Activated naive CD4-positive, alpha-beta T cell treated with anti-CD3 and anti-CD28 coated beads for 36 hours (primary cell): ENCODE measurements at regions not wholly inside any gene's neighbourhood (a gene's known extent, or its start where the extent isn't known, plus 50 kb on each side); places are given as distances from the start of the nearest gene placed in this dataset.

Experiments
- CTCF ChIA-PET: fragments of 350-600 bp; sonication (Branson Sonifier 250); formaldehyde crosslinking; loops from one replicate; lab custom pipeline; 2021; ENCODE audit warnings: antibody characterized with exemption; lab: Charles Lee
- DNase-seq: peaks from one replicate; pipeline ENCODE4 v3.0.0-alpha.2; 2020
- H3K27ac Mint-ChIP-seq: one replicate; pipeline ENCODE4 v1.8.0; 2021; ENCODE audit warnings: mild to moderate bottlenecking, mixed read lengths
- H3K27me3 Mint-ChIP-seq: one replicate; pipeline ENCODE4 v1.8.0; 2021; ENCODE audit warnings: low read depth, mixed read lengths
- H3K36me3 Mint-ChIP-seq: one replicate; pipeline ENCODE4 v1.8.0; 2021; ENCODE audit warnings: low read depth, mixed read lengths
- H3K4me1 Mint-ChIP-seq: one replicate; pipeline ENCODE4 v1.8.0; 2021; ENCODE audit warnings: low read depth, mixed read lengths
- H3K4me3 Mint-ChIP-seq: one replicate; pipeline ENCODE4 v1.8.0; 2021; ENCODE audit warnings: mild to moderate bottlenecking, moderate library complexity, mixed read lengths
- H3K9me3 Mint-ChIP-seq: one replicate; pipeline ENCODE4 v1.8.0; 2021; ENCODE audit warnings: mixed read lengths
- intact Hi-C: fragments of 100-400 bp; cut with micrococcal nuclease; formaldehyde crosslinking; loops from one replicate; pipeline ENCODE4 v1.15.1; 2023

DNA sequence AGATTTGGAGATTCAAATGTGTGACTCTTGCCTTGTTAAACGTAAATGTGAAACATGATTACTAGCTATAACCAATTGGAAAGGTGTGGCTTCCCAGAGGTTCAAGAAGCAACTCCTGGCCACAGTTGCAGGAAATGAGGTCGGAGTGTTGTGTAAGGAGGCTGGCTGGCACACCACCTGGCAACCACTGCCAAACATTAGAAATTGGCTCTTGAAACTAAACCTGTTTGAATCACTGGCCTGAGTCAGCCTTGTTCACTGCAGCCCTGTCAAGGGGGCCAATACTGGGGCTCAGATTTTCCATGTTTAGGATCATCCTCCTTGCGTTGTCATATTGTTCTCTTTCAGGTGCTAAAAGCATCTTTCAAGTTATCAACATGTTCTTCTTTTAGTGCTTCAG is 206.3 kb downstream of the ARL6IP6 start:
- H3K36me3 Mint-ChIP-seq = no peaks in the 10 kb centered on the region
- no peak overlapping the region for H3K27ac Mint-ChIP-seq
- CTCF ChIA-PET = no interaction called here
- intact Hi-C loops = loop anchor here (5.0 kb wide), 1 partner anchor 182 kb away; no protein-coding TSS in a partner anchor
- H3K27me3 Mint-ChIP-seq = peaks cover 9% of the 10 kb centered on the region
- no peak for DNase-seq
- H3K4me3 Mint-ChIP-seq = no peak overlapping the region
- no peaks in the 10 kb centered on the region for H3K4me1 Mint-ChIP-seq
- H3K9me3 Mint-ChIP-seq = no peaks in the 10 kb centered on the region

DNA sequence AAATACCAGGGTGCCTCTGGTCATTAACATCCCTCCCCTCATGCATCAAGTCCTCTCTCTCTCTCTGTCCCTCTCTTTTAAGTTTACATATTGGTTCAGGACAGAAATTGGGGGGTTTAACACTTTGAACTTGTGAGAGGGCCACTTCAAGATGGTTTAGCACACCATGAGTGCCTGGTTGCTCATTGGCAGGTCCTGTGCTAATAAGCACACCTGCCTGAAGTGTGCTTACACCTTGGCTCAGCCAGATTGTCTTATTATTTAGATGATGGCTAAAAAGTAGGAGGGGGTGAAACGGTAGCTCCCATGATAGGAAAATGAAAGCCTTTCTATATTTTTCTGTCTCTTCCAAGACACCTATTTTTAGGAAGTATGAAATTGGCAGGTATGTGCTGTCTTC is 205.8 kb downstream of the ARL6IP6 start:
- intact Hi-C loops = no loop called here
- Mint-ChIP-seq H3K27ac (no peak overlapping the region), H3K27me3 (peaks cover 9% of the 10 kb centered on the region), H3K4me3 (no peak overlapping the region), H3K36me3 (no peaks in the 10 kb centered on the region), H3K9me3 (no peaks in the 10 kb centered on the region), H3K4me1 (no peaks in the 10 kb centered on the region)
- DNase-seq = no peak
- CTCF ChIA-PET = no interaction called here

DNA sequence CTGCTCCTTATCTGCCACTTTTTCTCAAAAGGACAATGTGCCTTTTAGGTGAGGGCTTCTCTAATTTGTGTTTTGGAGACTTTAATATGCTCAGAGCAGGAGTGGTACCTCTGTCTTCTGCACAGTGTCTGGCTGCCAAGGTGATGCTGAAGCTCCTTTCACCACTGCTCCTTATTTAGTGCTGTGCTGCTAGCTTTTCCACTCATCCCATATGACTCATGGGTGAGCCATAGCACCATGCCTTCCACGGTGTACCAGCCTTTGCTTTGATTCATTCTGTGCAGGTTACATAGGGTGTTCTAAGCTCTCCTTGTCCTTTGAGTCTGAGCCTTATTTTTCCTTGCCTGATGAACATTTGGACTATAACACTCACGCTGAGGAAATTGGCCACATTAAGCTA is 202.4 kb downstream of the ARL6IP6 start:
- Mint-ChIP-seq H3K4me1 (no peaks in the 10 kb centered on the region), H3K27ac (no peak overlapping the region), H3K27me3 (peaks cover 5% of the 10 kb centered on the region), H3K9me3 (no peaks in the 10 kb centered on the region), H3K4me3 (no peak overlapping the region), H3K36me3 (no peaks in the 10 kb centered on the region)
- DNase-seq = no peak
- intact Hi-C loops = no loop called here
- CTCF ChIA-PET = no interaction called here

DNA sequence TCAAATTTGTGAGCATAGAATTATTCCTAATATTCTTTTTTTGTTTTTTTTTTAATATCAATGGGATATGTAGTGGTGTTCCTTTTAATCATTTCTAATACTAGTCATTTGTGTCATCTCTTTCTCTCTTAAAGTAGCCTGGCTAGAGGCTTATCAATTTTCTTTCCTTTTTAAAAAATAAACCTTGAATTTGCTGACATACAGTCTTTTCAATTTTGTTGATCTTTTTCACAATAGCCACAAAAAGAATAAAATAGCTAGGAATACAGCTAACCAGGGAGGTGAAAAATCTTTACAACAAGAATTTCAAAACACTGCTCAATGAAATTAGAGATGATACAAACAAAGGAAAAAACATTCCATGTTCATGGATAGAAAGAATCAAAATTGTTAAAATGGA is 192.6 kb downstream of the ARL6IP6 start:
- H3K27ac Mint-ChIP-seq = no peak overlapping the region
- H3K36me3 Mint-ChIP-seq = no peaks in the 10 kb centered on the region
- H3K4me1 Mint-ChIP-seq = no peaks in the 10 kb centered on the region
- H3K4me3 Mint-ChIP-seq = no peak overlapping the region
- intact Hi-C loops = no loop called here
- no peak for DNase-seq
- no peaks in the 10 kb centered on the region for H3K9me3 Mint-ChIP-seq
- CTCF ChIA-PET = no interaction called here
- H3K27me3 Mint-ChIP-seq = no peaks in the 10 kb centered on the region

DNA sequence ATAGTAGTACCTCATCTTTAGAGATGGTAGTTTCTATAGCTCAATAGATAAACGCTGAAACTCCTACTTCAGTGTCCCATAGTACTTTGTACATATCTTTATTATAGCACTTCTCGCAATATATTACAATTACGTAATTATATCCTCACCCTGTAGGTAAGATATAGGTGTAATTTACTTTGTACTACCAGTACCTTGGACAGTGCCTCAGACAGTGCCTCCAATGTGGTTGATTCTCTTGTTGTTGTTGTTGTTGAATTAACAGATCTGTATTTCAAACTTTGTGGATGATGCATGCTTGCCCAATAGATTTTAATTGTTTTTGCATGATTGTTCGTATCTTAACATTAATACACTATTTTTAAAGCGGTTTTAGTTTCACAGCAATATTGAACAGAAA is 188.6 kb downstream of the ARL6IP6 start:
- H3K9me3 Mint-ChIP-seq = no peaks in the 10 kb centered on the region
- H3K36me3 Mint-ChIP-seq = no peaks in the 10 kb centered on the region
- CTCF ChIA-PET = no interaction called here
- no peak overlapping the region for H3K4me3 Mint-ChIP-seq
- H3K27ac Mint-ChIP-seq = no peak overlapping the region
- no peaks in the 10 kb centered on the region for H3K4me1 Mint-ChIP-seq
- intact Hi-C loops = no loop called here
- H3K27me3 Mint-ChIP-seq = no peaks in the 10 kb centered on the region
- DNase-seq = no peak

DNA sequence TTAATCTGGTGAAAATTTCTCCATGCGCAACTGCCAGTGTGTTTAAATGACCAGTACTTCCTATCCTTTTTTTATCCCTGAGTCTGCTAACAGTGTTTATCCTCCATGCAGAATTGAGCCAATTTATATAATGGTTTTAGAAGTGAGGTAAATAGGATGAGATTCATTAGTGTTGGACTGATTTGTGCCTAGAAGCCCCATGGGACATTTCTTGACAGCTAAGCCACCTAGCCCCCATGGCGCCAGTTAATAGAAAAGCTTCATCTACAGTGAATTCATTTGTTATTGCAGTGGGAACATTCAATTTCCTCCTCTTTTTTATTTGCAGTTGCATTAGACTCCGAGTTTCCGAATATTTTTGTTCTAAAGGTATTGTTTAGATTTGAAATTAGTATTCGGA is 175.6 kb downstream of the ARL6IP6 start:
- intact Hi-C loops = no loop called here
- Mint-ChIP-seq H3K27me3 (peaks cover 5% of the 10 kb centered on the region), H3K27ac (no peak overlapping the region), H3K36me3 (no peaks in the 10 kb centered on the region), H3K4me3 (no peak overlapping the region), H3K9me3 (no peaks in the 10 kb centered on the region), H3K4me1 (no peaks in the 10 kb centered on the region)
- DNase-seq = no peak
- CTCF ChIA-PET = interaction anchor here (1.9 kb wide), 1 partner anchor 32 kb away, joined by 4 read pairs; no protein-coding TSS in a partner anchor

DNA sequence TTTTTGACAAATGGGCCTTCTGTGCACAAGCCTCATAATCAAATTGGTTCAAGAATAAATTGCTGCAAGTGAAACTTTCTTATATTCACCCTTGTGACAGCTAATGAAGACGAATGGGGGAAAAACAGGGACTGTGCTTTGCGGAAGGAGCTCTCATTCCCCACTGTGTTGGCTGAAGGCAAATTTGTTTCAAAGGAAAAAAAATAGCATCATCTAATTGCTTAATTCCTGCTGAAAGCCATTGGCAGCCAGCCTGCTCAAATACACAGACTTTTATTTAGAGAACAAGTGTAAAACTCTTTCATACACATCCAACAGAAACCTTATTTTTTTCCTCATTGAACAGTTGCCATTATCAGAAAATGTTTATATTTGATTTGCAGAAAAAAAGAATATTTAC is 172.3 kb downstream of the ARL6IP6 start:
- peaks cover 5% of the 10 kb centered on the region for H3K27me3 Mint-ChIP-seq
- intact Hi-C loops = no loop called here
- DNase-seq = no peak
- CTCF ChIA-PET = no interaction called here
- H3K36me3 Mint-ChIP-seq = no peaks in the 10 kb centered on the region
- no peak overlapping the region for H3K27ac Mint-ChIP-seq
- H3K9me3 Mint-ChIP-seq = no peaks in the 10 kb centered on the region
- H3K4me1 Mint-ChIP-seq = no peaks in the 10 kb centered on the region
- H3K4me3 Mint-ChIP-seq = no peak overlapping the region

DNA sequence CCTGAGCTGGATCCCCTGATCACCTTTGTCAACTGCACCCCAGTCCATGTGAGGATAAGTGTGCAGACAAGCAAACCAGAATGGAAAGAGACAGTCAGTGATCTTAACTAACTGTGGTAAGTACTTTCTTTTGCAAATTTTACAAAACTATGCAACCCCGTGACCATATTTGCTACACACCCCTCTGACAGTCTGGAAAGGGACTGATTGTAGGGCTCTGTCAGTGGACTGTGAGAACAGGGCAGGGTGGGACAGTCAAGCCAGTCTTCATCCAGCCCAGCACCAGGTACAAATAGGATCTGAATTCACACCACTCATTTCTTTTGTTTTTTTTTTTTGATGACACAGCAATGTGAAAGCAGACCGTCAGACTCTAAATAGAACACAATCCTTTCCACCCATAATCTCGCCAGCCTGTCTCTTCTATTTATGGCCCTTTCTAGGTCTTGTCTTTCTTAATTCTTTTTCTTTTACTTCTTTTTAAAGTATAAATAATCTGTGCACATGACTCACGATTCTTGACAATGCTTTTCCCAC is 165.6 kb downstream of the ARL6IP6 start:
- intact Hi-C loops = no loop called here
- no peak overlapping the region for H3K4me3 Mint-ChIP-seq
- H3K27ac Mint-ChIP-seq = no peak overlapping the region
- CTCF ChIA-PET = no interaction called here
- DNase-seq = no peak
- no peaks in the 10 kb centered on the region for H3K4me1 Mint-ChIP-seq
- H3K27me3 Mint-ChIP-seq = peaks cover 2% of the 10 kb centered on the region
- no peaks in the 10 kb centered on the region for H3K9me3 Mint-ChIP-seq
- no peaks in the 10 kb centered on the region for H3K36me3 Mint-ChIP-seq

DNA sequence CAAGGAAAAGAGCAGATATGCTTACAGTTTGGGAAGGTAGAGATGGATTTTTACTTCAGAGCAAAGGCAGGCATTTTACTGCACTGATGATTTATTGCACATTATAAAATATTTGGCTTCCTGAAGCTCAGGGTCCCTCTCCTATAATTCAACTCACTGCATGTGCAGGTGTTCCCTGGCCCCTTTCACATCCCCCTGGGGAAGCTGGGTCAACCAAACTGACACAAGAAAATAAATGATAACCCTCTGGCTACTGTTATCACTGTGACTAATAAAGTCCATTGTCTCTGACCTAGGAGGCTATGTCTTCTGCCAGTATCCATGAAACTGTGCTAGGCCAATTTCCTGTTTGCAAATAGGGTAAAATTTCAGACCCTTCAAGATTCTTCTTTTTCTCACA is 163.1 kb downstream of the ARL6IP6 start:
- Mint-ChIP-seq H3K36me3 (no peaks in the 10 kb centered on the region), H3K4me3 (no peak overlapping the region), H3K4me1 (no peaks in the 10 kb centered on the region), H3K9me3 (no peaks in the 10 kb centered on the region), H3K27ac (no peak overlapping the region), H3K27me3 (peaks cover 2% of the 10 kb centered on the region)
- CTCF ChIA-PET = no interaction called here
- DNase-seq = no peak
- intact Hi-C loops = no loop called here

DNA sequence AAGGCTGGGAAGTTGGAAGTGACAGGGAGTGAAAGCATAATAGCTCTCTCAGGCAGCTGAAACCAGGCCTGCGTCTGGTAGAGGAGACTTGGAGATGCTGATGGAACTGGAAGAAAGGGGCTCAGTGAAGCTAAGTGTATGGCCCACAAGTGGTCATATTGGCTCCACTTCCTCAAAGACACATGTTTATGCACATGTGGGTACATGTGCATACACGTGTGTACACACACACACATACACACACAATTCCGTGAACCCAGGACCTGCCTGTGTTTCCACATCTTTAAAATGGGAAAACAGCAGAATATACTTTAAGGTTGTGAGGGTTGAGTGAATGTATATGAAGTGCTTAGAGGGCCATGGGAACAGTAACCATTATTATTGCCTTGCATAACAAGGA is 160.9 kb downstream of the ARL6IP6 start:
- no peak for DNase-seq
- H3K4me3 Mint-ChIP-seq = no peak overlapping the region
- CTCF ChIA-PET = no interaction called here
- no peaks in the 10 kb centered on the region for H3K4me1 Mint-ChIP-seq
- intact Hi-C loops = no loop called here
- no peaks in the 10 kb centered on the region for H3K9me3 Mint-ChIP-seq
- H3K36me3 Mint-ChIP-seq = no peaks in the 10 kb centered on the region
- H3K27me3 Mint-ChIP-seq = peaks cover 2% of the 10 kb centered on the region
- H3K27ac Mint-ChIP-seq = no peak overlapping the region

DNA sequence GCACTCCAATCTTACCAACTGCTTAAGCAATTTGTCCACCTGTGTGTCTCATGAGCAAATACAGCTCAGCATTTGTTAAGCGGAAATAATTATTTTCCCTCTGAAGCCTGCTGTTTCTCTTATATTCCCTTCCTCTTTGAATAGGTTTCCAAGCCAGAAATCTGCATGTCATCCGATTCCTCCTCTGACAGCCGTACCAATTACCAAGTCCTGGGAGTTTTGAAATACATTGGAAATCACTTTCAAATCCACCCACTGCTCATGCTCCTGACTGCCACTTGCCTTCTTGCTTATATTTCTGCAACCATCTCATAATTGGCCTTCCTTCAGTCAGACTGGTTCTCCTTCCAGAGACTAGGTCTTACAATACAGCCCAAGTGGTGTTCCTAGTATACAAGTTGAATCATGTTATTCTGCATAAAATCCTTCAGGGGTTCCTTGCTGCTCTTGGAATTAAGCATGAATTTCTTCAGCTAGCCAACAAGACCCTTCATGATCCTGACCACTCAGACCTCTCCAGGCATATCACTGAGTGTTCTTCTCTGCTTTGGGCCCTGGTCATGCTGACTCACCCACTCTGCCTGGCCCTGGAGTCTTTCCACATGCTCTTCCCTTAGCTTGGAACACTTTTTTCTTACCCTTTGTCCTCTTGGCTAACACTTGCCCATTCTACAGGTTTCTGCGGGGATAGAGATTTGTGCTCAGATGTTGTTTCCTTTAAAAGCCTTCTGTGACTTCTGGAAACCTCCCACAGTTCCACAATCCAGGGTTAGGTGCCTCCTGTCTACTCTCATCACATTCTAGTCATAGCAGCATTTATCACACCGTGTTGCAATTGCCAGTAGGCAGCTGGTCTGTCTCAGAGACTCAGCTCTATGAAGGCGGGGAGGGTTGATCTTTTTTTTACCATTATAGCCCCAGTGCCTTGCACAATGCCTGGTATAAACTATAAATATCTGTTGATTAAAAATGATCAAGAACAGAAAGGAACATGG is 157.6 kb downstream of the ARL6IP6 start:
- Mint-ChIP-seq H3K9me3 (no peaks in the 10 kb centered on the region), H3K4me3 (no peak overlapping the region), H3K4me1 (no peaks in the 10 kb centered on the region), H3K27me3 (peaks cover 2% of the 10 kb centered on the region), H3K36me3 (no peaks in the 10 kb centered on the region), H3K27ac (no peak overlapping the region)
- CTCF ChIA-PET = interaction anchor here (0.6 kb wide), 1 partner anchor 57 kb away, joined by 3 read pairs; no protein-coding TSS in a partner anchor
- intact Hi-C loops = no loop called here
- DNase-seq = no peak

DNA sequence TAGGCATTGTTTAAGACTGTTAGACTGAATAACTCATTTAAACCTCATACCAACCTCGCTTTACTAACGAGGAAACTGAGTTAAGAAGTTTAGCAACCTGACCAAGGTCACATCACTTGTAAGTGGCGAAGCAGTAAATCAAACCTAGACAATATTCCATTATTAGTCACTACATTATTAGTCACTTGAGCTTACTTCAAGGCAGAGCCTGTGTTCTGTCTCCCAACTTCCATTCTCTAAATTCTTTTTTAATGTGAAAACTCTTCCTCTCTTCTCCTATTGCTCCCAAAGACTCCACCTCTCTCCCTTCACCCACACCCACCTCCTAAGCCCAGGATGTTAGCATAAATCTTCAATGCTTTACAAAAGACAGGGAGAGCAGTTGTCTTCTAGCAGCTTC is 156.5 kb downstream of the ARL6IP6 start:
- DNase-seq = no peak
- intact Hi-C loops = no loop called here
- H3K4me1 Mint-ChIP-seq = no peaks in the 10 kb centered on the region
- H3K9me3 Mint-ChIP-seq = no peaks in the 10 kb centered on the region
- CTCF ChIA-PET = no interaction called here
- H3K4me3 Mint-ChIP-seq = no peak overlapping the region
- no peak overlapping the region for H3K27ac Mint-ChIP-seq
- H3K36me3 Mint-ChIP-seq = no peaks in the 10 kb centered on the region
- peaks cover 2% of the 10 kb centered on the region for H3K27me3 Mint-ChIP-seq

DNA sequence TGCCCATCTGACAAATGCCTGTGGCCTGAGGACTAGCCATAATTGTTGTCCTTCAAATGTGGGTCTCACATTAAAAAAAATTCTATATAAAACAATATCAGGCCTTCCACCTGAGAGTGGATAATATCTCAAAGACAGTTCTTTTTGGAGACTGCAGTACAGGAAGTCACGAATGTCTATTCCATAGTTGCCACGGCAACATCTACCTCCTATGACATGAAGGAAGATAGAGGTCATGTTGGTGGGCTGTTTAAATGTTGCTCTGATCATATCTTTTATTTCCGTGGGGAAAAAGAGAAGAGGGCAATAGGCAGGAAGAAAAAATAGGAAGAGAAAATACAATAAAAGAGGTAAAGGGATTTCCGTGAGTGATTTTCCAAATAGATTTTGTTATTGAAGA is 151.8 kb downstream of the ARL6IP6 start:
- Mint-ChIP-seq H3K27ac (no peak overlapping the region), H3K4me3 (no peak overlapping the region), H3K9me3 (no peaks in the 10 kb centered on the region), H3K36me3 (no peaks in the 10 kb centered on the region), H3K4me1 (no peaks in the 10 kb centered on the region), H3K27me3 (no peaks in the 10 kb centered on the region)
- CTCF ChIA-PET = no interaction called here
- no peak for DNase-seq
- intact Hi-C loops = no loop called here
